Prostate gland (tissue), 2 donors: ENCODE measurements at regions not wholly inside any gene's neighbourhood (a gene's known extent, or its start where the extent isn't known, plus 50 kb on each side); places are given as distances from the start of the nearest gene placed in this dataset.
"Not testable (repeated sequence)": the region's sequence is repeated elsewhere in the genome, so short reads cannot be mapped to it uniquely, and the experiment has no call there.

Experiments used
- POLR2AphosphoS5 ChIP-seq: sonication (generic); formaldehyde crosslinking; IDR thresholded peaks from one replicate; pipeline ENCODE4 v1.6.1; 2017; ENCODE audit warnings: antibody characterized with exemption
- TF ChIP-seq, protein P1 (sequence below), 4 experiments: fragments of 200-600 bp in 2 of 4; fragments of 450-650 bp in 2 of 4; sonication (generic) in 2 of 4; IDR thresholded peaks; 1 replicate in 3 of 4; 2 replicates in 1 of 4; pipeline ENCODE4 v1.5.1; 2016 to 2019; ENCODE audit warnings: antibody characterized with exemption in 4 of 4, mild to moderate bottlenecking in 2 of 4, moderate library complexity in 2 of 4

DNA sequence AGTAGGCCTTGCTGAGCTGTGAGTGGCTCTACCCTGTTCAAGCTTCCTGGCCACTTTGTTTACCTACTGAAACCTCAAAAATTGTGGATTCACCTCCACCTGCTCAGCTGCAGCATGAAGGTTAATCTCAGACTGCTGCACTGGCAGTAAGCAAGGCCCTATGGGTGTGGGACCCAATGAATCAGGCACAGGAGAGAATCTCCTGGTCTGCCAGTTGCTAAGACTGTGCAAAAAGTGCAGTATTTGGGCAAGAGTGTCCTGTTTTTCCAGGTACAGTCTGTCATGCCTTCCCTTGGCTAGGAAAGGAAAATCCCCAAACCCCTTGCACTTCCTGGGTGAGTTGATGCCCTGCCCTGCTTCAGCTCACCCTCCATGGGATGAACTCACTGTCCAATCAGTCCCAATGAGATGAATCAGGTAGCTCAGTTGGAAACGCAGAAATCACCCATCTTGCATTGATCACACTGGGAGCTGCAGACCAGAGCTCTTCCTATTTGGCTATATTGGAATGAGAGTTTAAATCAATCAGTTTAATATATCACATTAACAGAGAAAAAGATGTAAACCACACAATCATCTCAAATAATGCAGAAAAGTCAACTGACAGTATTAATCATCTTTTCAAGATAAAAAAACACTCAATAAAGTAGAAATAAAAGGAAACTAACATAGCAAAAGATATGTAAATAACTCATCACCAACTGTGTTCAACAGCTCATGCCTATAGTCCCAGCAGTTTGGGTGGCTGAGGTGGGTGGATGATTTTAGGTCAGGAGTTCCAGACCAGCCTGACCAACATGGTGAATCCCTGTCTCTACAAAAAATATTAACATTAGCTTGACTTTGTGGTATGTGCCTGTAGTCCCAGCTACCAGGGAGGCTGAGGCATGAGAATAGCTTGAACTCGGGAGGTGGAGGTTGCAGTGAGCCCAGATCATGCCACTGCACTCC lies 1638.4 kb downstream of the SPATA31A7 start:
- TF ChIP-seq, protein P1, sequence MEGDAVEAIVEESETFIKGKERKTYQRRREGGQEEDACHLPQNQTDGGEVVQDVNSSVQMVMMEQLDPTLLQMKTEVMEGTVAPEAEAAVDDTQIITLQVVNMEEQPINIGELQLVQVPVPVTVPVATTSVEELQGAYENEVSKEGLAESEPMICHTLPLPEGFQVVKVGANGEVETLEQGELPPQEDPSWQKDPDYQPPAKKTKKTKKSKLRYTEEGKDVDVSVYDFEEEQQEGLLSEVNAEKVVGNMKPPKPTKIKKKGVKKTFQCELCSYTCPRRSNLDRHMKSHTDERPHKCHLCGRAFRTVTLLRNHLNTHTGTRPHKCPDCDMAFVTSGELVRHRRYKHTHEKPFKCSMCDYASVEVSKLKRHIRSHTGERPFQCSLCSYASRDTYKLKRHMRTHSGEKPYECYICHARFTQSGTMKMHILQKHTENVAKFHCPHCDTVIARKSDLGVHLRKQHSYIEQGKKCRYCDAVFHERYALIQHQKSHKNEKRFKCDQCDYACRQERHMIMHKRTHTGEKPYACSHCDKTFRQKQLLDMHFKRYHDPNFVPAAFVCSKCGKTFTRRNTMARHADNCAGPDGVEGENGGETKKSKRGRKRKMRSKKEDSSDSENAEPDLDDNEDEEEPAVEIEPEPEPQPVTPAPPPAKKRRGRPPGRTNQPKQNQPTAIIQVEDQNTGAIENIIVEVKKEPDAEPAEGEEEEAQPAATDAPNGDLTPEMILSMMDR (IDR thresholded peaks at IDR 0.05): not testable (repeated sequence)
- TF ChIP-seq POLR2AphosphoS5: not testable (repeated sequence)
